Activated CD4-positive, alpha-beta T cell treated with anti-CD3 and anti-CD28 coated beads, Interleukin-2, Interleukin-4, amounts not matched to agents 100 ng/mL and 50 ng/mL, durations not matched to agents 16 hours and 8 hours (primary cell): ENCODE measurements at regions not wholly inside any gene's neighbourhood (a gene's known extent, or its start where the extent isn't known, plus 50 kb on each side); places are given as distances from the start of the nearest gene placed in this dataset.

Experiments used
- DNase-seq: peaks from one replicate; pipeline ENCODE4 v3.0.0-alpha.2; 2020; ENCODE audit warnings: low spot score

DNA sequence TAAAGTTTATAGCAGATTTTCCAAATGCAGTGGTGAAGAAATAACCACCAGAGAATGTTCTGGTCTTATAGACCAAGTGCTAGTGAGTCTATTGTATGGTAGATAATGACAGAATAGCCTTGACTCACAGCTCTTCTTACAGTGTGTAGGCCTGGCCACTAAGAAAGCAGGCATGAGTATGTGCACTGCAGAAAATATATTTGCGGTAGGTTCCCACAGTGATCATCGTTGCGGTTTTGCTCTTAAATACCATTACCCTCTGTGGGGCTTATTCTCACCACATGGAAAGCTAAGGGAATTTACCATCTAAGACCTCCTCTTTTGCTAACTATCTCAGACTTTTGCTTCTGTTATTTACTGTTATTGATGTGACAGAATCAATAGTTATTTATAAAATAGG, 212.3 kb upstream of the SYNDIG1 start:
- DNase-seq = no peak

- DNase-seq = no peak
Measured at GRCh38 chr20:24256307-24256706, 213.1 kb upstream of the SYNDIG1 start.

DNA sequence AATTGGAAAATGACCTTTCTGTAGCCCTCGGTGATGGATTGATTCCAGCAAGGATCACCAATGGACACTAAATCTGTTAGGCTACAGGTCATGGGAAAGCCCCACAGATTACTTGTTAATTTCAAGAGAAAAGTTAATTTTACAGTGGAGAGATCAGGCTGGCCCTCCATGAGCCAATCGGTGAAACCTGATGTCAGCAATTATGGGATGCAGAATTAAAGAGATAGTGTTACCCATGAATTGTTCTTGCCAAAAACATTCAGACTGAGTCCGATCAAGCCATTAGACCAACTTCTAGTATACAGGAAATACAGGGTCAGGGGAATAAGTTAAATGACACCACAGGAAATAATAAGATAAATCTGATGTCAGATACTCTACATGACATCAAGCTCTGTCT, 214.9 kb upstream of the SYNDIG1 start:
- no peak for DNase-seq

DNA sequence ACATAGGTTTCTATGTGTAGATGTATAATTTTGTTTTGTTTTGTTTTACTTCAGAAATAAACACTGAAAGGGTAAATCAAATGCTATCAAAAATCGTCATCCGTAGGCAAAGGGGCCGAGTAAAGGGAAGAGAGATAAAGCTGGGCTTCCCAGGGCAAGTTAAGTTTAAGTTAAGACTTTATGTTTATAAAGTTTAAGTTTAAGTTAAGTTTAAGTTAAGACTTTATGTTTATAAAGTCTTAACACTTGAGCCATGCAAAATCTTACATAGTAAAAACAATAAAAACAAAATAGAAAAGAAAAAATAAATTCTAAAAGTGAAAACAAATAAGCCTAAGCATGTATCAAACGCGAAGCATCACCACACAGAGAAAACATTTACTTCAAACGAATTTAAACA, 216.1 kb upstream of the SYNDIG1 start:
- DNase-seq = no peak

- DNase-seq = no peak
Measured at GRCh38 chr20:24245094-24245493, 224.3 kb upstream of the SYNDIG1 start.

DNA sequence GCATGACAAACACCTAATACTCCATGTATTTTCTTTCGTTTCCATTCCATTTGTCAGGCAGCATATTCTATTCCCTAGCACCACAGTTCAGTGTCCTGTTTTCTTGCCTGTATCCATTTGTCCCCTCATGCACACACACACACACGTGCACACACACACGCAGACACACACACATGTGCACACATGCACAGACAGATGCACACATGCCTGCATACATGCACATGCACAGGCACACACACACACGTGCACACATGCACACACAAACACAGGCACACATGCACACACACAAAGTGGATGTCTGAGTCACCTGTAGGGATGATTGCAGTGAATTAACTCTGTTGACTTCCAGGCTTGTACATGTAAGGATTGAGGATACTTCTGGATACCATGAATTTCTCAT, 226.7 kb upstream of the SYNDIG1 start:
- no peak for DNase-seq

- no peak for DNase-seq
Measured at GRCh38 chr20:24241466-24241865, 228.0 kb upstream of the SYNDIG1 start.

- DNase-seq = no peak
Measured at GRCh38 chr20:24236963-24237362, 232.5 kb upstream of the SYNDIG1 start.

DNA sequence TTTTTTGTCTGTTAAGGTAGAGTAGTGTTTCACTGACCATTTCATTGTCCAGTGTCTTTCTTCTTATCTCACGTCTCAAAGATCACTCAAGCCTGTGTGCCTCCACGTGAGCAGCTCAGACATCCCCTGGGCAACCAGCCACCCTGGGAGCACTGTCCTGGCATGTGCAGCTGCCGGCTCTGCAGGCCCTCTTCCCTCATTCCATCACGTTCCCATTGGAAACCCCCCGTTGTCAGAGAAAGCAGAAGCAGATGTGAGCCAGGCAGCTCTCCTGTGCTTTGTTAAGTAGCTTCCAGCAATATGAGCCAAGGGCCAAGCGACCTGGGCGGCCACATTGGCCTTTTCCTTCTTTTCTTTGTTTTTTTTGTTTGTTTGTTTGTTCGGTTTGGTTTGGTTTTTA, 233.2 kb upstream of the SYNDIG1 start:
- DNase-seq = no peak

GRCh38 chr20:24235296-24236175, 233.9 kb upstream of the SYNDIG1 start:
- no peak for DNase-seq

DNA sequence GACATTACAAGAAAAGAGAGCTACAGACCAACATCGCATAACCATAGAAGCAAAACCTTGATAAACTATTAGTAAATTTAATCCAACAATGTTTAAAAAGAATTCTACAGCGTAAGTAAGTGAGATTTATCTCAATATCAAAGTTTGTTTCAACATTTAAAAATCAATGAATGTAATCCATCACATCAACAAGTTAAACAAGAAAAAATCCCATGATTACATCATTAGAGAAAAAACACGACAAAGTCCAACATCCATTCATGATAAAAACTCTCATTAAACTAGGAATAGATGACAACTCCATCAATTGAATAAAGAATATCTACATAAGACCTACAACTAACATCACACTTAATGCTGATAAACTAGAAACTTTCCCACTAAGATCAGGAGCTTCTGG, 239.0 kb upstream of the GGTLC1 start:
- DNase-seq = no peak

DNA sequence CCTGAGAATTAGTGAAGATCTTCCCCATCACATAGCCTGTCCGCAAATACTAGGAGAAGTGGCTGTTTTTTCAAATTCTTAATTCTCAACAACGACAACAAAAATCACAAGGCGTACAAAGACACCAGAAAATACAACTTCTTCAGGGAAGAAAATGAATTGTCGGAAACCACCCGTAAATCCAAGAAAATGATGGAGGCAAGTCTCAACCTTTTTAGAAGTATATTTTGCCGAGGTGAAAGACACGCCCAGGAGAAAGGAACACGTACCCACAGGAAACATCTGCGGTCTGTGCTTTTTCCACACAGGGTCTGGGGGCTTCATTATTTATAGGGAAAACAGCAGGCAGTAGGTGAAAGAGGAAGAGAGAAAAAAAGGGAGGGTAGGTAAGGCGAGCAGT, 223.9 kb upstream of the GGTLC1 start:
- no peak for DNase-seq

- no peak for DNase-seq
Measured at GRCh38 chr20:24211972-24212371, 223.4 kb upstream of the GGTLC1 start.

- DNase-seq = no peak
Measured at GRCh38 chr20:24210356-24210755, 221.8 kb upstream of the GGTLC1 start.

- DNase-seq = no peak
Measured at GRCh38 chr20:24208652-24209051, 220.1 kb upstream of the GGTLC1 start.

DNA sequence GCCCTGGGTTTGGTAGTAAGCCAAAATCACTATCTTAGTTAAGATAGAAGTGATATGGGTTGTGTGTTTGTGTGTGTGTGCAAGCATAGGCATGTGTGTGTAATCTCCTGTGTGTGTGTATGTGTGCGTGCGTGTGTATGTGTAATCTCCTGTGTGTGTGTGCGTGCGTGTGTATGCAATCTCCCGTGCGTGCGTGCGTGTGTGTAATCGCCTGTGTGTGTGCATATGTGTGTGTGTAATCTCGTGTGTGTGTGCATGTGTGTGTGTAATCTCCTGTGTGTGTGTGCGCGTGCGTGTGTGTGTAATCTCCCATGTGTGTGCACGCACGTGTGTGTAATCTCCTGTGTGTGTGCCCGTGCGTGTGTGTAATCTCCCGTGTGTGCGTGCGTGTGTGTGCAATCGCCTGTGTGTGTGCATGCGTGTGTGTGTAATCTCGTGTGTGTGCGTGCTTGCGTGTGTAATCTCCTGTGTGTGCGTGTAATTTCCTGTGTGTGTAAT, 219.3 kb upstream of the GGTLC1 start:
- no peak for DNase-seq

DNA sequence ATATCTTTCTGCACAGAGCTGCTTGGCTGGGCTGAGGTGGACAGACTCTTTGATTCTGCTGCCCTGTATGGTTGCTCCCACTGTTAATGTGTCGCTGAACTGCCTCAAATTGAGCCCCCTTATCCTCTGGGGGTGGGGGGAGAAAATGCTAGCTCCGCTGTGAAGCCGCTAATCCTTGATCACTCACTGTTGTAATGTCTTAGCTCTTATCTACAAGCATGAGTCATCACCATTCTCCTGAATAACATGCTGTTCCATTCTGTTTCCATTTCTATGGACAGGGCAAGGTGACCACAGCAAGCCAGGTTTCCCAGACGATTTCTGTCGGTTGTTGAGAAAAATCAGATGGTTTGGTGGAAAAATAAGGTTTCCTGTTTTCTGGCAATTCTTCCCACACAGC, 218.4 kb upstream of the GGTLC1 start:
- DNase-seq = no peak

- DNase-seq = no peak
Measured at GRCh38 chr20:24203526-24204183, 215.1 kb upstream of the GGTLC1 start.

GRCh38 chr20:24199501-24199900, 210.9 kb upstream of the GGTLC1 start:
- no peak for DNase-seq

DNA sequence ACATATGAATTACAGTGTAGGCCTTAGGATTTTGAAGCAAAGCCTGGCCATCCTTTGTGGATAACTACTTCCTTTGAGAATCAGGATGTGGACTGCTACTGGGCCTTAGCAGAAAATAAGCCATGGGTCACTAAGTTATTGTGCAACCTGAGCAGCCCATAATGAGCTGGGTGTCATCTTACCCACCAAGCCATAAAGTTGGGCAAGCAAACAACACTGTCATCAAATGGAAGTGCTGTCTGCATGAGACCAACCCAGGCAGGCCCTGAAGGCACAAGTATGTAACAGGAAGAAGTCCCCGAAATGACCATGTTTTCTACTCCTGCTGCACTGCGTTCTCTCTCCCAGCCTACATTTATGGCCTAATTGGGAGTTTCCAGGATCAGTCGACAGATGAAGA, 205.6 kb upstream of the GGTLC1 start:
- no peak for DNase-seq

DNA sequence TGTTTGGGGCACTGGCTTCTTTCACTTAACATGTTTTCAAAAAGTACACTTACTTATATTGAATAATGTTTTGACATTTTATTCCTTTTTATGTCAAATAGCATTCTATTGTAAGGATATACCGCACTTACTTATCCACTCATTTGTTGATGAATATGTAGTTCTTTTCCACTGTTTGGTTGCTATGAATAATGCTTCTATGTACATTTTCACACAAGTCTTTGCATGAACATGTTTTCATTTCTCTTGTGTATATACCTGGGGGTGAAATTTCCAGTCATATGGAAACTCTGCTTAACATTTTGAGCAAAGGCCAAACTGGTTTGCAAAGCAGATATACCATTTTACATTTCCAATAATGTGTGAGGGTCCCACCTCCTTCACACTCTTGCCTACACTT, 202.3 kb upstream of the GGTLC1 start:
- no peak for DNase-seq

DNA sequence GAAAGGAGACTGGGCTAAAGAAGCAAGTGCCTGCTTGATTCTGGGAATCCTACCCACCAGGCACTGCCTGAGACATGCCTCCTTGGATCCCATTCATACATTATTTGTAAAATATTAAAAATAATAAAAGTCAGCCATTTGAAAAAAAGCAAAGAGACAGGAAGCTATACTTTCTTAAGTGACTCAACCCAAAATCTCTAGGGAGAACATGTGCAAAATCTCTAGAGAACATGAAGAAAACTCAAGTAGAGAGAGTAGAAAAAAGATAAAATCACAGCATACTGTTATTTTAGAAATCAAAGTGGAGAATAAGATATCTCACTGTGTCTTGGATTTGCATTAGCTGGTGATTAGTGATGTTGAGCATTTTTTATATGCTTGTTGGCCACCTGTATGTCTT, 197.2 kb upstream of the GGTLC1 start:
- no peak for DNase-seq

GRCh38 chr20:24181151-24181550, 192.6 kb upstream of the GGTLC1 start:
- no peak for DNase-seq

DNA sequence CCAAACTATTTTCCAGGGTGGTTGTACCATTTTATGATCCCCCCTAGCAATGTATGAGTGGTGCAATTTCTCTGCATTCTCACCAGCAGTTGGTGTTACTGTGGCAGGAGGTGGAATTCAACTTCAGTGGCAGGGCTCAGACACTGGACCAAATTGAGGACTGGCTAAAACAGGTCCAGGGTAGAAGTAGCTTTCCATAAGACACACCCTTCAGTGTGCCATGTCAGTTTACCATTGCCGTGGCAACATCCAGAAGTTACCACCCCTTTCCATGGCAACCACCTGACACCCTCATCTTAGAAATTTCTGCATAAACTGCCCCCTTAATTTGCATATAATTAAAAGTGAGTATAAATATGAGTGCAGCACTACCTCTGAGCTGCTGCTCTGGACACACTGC, 180.7 kb upstream of the GGTLC1 start:
- DNase-seq = no peak
